B cell (primary cell): ENCODE measurements at regions not wholly inside any gene's neighbourhood (a gene's known extent, or its start where the extent isn't known, plus 50 kb on each side); places are given as distances from the start of the nearest gene placed in this dataset.

Source experiments
- ATAC-seq: fragments of 200-7000 bp; cut with Tn5 transposase; one replicate; pipeline ENCODE4 v1.10.0; 2021; ENCODE audit warnings: low read depth, mild to moderate bottlenecking, moderate number of reproducible peaks, moderate library complexity
- CTCF ChIA-PET: fragments of 350-600 bp; sonication (Branson Sonifier 250); formaldehyde crosslinking; loops from one replicate; lab custom pipeline; 2021; ENCODE audit warnings: antibody characterized with exemption, inconsistent platforms; lab: Charles Lee
- POLR2A ChIA-PET: fragments of 350-600 bp; sonication (Branson Sonifier 250); formaldehyde crosslinking; loops from one replicate; lab custom pipeline; 2021; ENCODE audit warnings: antibody characterized with exemption; lab: Charles Lee
- DNase-seq: peaks from one replicate; pipeline ENCODE4 v3.0.0; 2013
- H2AFZ ChIP-seq: 2 replicates; pipeline ENCODE4 v1.6.1; 2012; ENCODE audit warnings: mild to moderate bottlenecking, low read depth, low read length; ENCODE audit not compliant: insufficient read depth, poor library complexity, severe bottlenecking
- H3K27ac ChIP-seq, 2 donors: 1 replicate in 1 of 2; 2 replicates in 1 of 2; pipeline ENCODE4 v1.5.1; 2012 to 2013; ENCODE audit warnings: low read length in 2 of 2, mild to moderate bottlenecking in 2 of 2, moderate library complexity in 1 of 2
- H3K27me3 ChIP-seq, 4 experiments: fragments of 200-600 bp in 1 of 4; sonication (generic) in 1 of 4; replicated peaks in 1 of 4; 1 replicate in 2 of 4; 2 replicates in 2 of 4; pipeline versions ENCODE4 v1.6.1 to v1.7.0; 2013 to 2016; ENCODE audit warnings: low read length in 3 of 4, mild to moderate bottlenecking in 2 of 4, mixed read lengths in 1 of 4, moderate library complexity in 1 of 4; ENCODE audit not compliant: insufficient read depth in 4 of 4, control insufficient read depth in 3 of 4; ENCODE audit errors: control extremely low read depth in 1 of 4
- H3K36me3 ChIP-seq, 2 experiments: replicated peaks in 1 of 2; 1 replicate in 1 of 2; 2 replicates in 1 of 2; pipeline versions ENCODE4 v1.6.1 to v1.7.1; 2013; ENCODE audit warnings: low read length in 1 of 2; ENCODE audit not compliant: insufficient read depth in 2 of 2, control insufficient read depth in 1 of 2; ENCODE audit errors: control extremely low read depth in 1 of 2, extremely low read depth in 1 of 2
- H3K4me1 ChIP-seq, 2 donors: fragments of 200-600 bp in 1 of 2; sonication (generic) in 1 of 2; 1 replicate in 1 of 2; 2 replicates in 1 of 2; pipeline versions ENCODE4 v1.5.1 to v1.6.1; 2013 to 2017; ENCODE audit warnings: low read length in 2 of 2; ENCODE audit not compliant: control insufficient read depth in 2 of 2, insufficient read depth in 2 of 2
- H3K4me2 ChIP-seq: replicated peaks from 2 replicates; pipeline ENCODE3; 2012; ENCODE audit warnings: mild to moderate bottlenecking, low read depth, low read length; ENCODE audit not compliant: poor library complexity, severe bottlenecking
- H3K4me3 ChIP-seq, 5 experiments: fragments of 200-600 bp in 1 of 5; sonication (generic) in 1 of 5; 1 replicate in 3 of 5; 2 replicates in 2 of 5; pipeline versions ENCODE4 v1.5.1 to v1.7.0; 2011 to 2016; ENCODE audit warnings: low read length in 4 of 5, mild to moderate bottlenecking in 4 of 5, low read depth in 2 of 5, control low read depth in 1 of 5, moderate library complexity in 1 of 5; ENCODE audit not compliant: insufficient read depth in 1 of 5; ENCODE audit errors: control extremely low read depth in 1 of 5, extremely low read depth in 1 of 5
- H3K79me2 ChIP-seq: fragments of 200-600 bp; sonication (generic); one replicate; pipeline ENCODE4 v1.6.0; 2016; ENCODE audit warnings: low read length; ENCODE audit not compliant: control insufficient read depth, insufficient read depth
- H3K9ac ChIP-seq: fragments of 200-600 bp; sonication (generic); 2 replicates; pipeline ENCODE4 v1.6.1; 2017; ENCODE audit warnings: mild to moderate bottlenecking, low read length, moderate library complexity
- H3K9me3 ChIP-seq, 3 donors: one replicate each; pipeline versions ENCODE4 v1.6.1 to v1.7.1; 2013; ENCODE audit warnings: low read length in 2 of 3; ENCODE audit not compliant: control insufficient read depth in 2 of 3, insufficient read depth in 1 of 3; ENCODE audit errors: control extremely low read depth in 1 of 3
- H4K20me1 ChIP-seq: 2 replicates; pipeline ENCODE4 v1.6.0; 2012; ENCODE audit warnings: mild to moderate bottlenecking, low read length; ENCODE audit not compliant: insufficient read depth, control insufficient read depth, poor library complexity, severe bottlenecking
- H3K27ac Mint-ChIP-seq: one replicate; pipeline ENCODE4 v1.8.0; 2021; ENCODE audit warnings: mixed read lengths
- H3K27me3 Mint-ChIP-seq: one replicate; pipeline ENCODE4 v1.8.0; 2021; ENCODE audit warnings: mixed read lengths
- H3K4me1 Mint-ChIP-seq: one replicate; pipeline ENCODE4 v1.8.0; 2021; ENCODE audit warnings: mixed read lengths
- H3K4me3 Mint-ChIP-seq: one replicate; pipeline ENCODE4 v1.8.0; 2021; ENCODE audit warnings: mixed read lengths
- H3K9me3 Mint-ChIP-seq: one replicate; pipeline ENCODE4 v1.8.0; 2022; ENCODE audit warnings: mixed read lengths; ENCODE audit not compliant: insufficient read depth
- EZH2 ChIP-seq: IDR thresholded peaks from 2 replicates; pipeline ENCODE4 v1.6.1; 2012; ENCODE audit warnings: borderline replicate concordance, low read depth, mild to moderate bottlenecking, moderate library complexity, low read length; ENCODE audit not compliant: insufficient read depth, poor library complexity, severe bottlenecking
- WGBS: methylation state at CpG from one replicate; pipeline ENCODE4 v1.1.5; 2013; ENCODE audit warnings: missing lambda C conversion rate; ENCODE audit not compliant: insufficient coverage; 5-methylcytosine and 5-hydroxymethylcytosine counted together
- intact Hi-C: fragments of 100-400 bp; cut with micrococcal nuclease; formaldehyde crosslinking; loops from one replicate; pipeline ENCODE4 v1.10.0; 2022
- TF ChIP-seq, protein P1 (sequence below): fragments of 200-600 bp; IDR thresholded peaks from one replicate; pipeline ENCODE4 v1.8.0; 2022; ENCODE audit warnings: antibody characterized with exemption, mild to moderate bottlenecking

DNA sequence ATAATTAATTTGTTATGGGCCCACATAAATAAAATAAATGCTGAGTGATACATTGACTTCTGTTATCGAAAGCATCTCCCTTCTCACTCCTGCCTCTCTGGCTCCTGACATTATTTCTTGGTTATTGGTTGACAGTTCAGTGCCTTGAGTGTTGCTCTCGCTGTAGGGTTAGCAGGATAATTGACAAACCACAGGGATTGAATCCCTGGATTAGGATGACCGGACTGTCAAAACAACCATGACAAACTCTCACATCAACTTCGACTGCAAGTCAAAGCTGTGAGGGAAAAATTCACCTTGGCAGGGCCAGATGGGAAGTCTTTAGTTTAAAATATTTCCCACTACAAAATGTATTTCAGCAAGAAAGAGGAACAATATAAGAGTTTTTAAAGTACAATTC lies 245.4 kb upstream of the TFAP2D start:
- TF ChIP-seq EZH2, result no peak
- TF ChIP-seq, protein P1, sequence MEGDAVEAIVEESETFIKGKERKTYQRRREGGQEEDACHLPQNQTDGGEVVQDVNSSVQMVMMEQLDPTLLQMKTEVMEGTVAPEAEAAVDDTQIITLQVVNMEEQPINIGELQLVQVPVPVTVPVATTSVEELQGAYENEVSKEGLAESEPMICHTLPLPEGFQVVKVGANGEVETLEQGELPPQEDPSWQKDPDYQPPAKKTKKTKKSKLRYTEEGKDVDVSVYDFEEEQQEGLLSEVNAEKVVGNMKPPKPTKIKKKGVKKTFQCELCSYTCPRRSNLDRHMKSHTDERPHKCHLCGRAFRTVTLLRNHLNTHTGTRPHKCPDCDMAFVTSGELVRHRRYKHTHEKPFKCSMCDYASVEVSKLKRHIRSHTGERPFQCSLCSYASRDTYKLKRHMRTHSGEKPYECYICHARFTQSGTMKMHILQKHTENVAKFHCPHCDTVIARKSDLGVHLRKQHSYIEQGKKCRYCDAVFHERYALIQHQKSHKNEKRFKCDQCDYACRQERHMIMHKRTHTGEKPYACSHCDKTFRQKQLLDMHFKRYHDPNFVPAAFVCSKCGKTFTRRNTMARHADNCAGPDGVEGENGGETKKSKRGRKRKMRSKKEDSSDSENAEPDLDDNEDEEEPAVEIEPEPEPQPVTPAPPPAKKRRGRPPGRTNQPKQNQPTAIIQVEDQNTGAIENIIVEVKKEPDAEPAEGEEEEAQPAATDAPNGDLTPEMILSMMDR, result no peak
- H3K27me3 ChIP-seq, result no peaks in the 10 kb centered on the region
- H3K4me1 Mint-ChIP-seq, result no peaks in the 10 kb centered on the region
- H3K9ac ChIP-seq, result no peak overlapping the region
- H3K4me3 Mint-ChIP-seq, result no peak overlapping the region
- H3K27ac ChIP-seq, result no peak overlapping the region
- ChIA-PET CTCF (no interaction called here), POLR2A (no interaction called here)
- no peaks in the 10 kb centered on the region for H3K79me2 ChIP-seq
- H3K9me3 ChIP-seq, result no peaks in the 10 kb centered on the region
- H3K27ac Mint-ChIP-seq, result no peak overlapping the region
- H3K4me3 ChIP-seq, result no peak overlapping the region
- H2AFZ ChIP-seq, result no peak overlapping the region
- H3K36me3 ChIP-seq, result no peaks in the 10 kb centered on the region
- no peaks in the 10 kb centered on the region for H3K4me1 ChIP-seq
- no peaks in the 10 kb centered on the region for H4K20me1 ChIP-seq
- intact Hi-C loops, result no loop called here
- 67% methylated on average over 1 of the region's 4 CpGs for WGBS
- H3K9me3 Mint-ChIP-seq, result no peaks in the 10 kb centered on the region
- ATAC-seq (no peak), DNase-seq (no peak)
- H3K4me2 ChIP-seq, result no peak overlapping the region
- no peaks in the 10 kb centered on the region for H3K27me3 Mint-ChIP-seq

DNA sequence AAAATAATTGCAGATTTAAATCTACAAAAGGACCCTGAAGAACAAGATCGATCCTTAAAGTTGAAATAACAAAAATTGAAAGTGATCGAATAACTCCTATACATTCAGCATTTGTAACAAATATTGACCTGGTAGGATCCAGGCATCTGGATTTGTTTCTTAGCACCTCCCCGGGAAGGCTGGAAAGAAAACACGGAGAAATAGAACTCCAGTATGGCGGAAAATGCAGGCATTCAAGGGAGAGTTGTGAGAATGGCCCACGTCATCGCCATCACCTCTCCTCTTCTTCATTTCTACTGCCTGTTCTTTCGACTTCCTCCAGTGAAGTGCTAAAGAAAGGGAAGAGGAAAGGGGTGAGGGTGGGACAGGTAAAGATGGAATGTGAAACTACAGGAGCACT lies 242.3 kb upstream of the TFAP2D start:
- intact Hi-C loops, result no loop called here
- H3K27ac ChIP-seq, result no peak overlapping the region
- H3K4me1 ChIP-seq, result no peaks in the 10 kb centered on the region
- DNase-seq, result no peak
- H3K36me3 ChIP-seq, result no peaks in the 10 kb centered on the region
- no peak overlapping the region for H3K4me2 ChIP-seq
- no peak overlapping the region for H3K4me3 ChIP-seq
- H3K79me2 ChIP-seq, result no peaks in the 10 kb centered on the region
- no peak overlapping the region for H3K4me3 Mint-ChIP-seq
- ChIA-PET CTCF (no interaction called here), POLR2A (no interaction called here)
- H3K27me3 Mint-ChIP-seq, result no peaks in the 10 kb centered on the region
- no peaks in the 10 kb centered on the region for H3K9me3 Mint-ChIP-seq
- H3K9me3 ChIP-seq, result peaks cover 0 to 6% (median 0%) of the 10 kb centered on the region in 3 donors
- H3K9ac ChIP-seq, result no peak overlapping the region
- no peaks in the 10 kb centered on the region for H3K27me3 ChIP-seq
- no peak overlapping the region for H2AFZ ChIP-seq
- no peaks in the 10 kb centered on the region for H3K4me1 Mint-ChIP-seq
- TF ChIP-seq, protein P1, result no peak
- TF ChIP-seq EZH2, result no peak
- no CpG with 5 or more reads among the region's 8 CpGs for WGBS
- H4K20me1 ChIP-seq, result no peaks in the 10 kb centered on the region
- no peak overlapping the region for H3K27ac Mint-ChIP-seq
- no peak for ATAC-seq
